MCF 10A (cell line): ENCODE measurements at regions not wholly inside any gene's neighbourhood (a gene's known extent, or its start where the extent isn't known, plus 50 kb on each side); places are given as distances from the start of the nearest gene placed in this dataset.
A peak's percentile ranks its signal among the peaks of the same experiment; 100 is the strongest.

Experiments
- BruUV-seq: library from RNA; stranded (reverse); fragments of 400-500 nt; replicated peaks from 2 replicates; lab custom pipeline; 2021; lab: Mats Ljungman, UMichigan
- CTCF ChIA-PET: fragments of 300-600 bp; sonication (Branson Sonifier 250); formaldehyde crosslinking; extraction: SDS; loops from one replicate; lab custom pipeline; 2021; ENCODE audit warnings: antibody characterized with exemption, inconsistent platforms; lab: Yijun Ruan, JAX
- POLR2A ChIA-PET: fragments of 300-600, 350-650 bp; sonication (Branson Sonifier 250); formaldehyde crosslinking; extraction: SDS; loops from one replicate; lab custom pipeline; 2020; ENCODE audit warnings: antibody characterized with exemption, inconsistent platforms; lab: Yijun Ruan, JAX
- DNase-seq: peaks from one replicate; pipeline ENCODE4 v3.0.0-alpha.2; 2018; ENCODE audit not compliant: unreplicated experiment
- H3K27ac Mint-ChIP-seq: one replicate; pipeline ENCODE4 v1.8.0; 2022; ENCODE audit warnings: mild to moderate bottlenecking, low read depth, mixed read lengths; ENCODE audit not compliant: unreplicated experiment
- H3K27me3 Mint-ChIP-seq: one replicate; pipeline ENCODE4 v1.8.0; 2022; ENCODE audit warnings: mixed read lengths; ENCODE audit not compliant: insufficient read depth, unreplicated experiment
- H3K36me3 Mint-ChIP-seq: one replicate; pipeline ENCODE4 v1.8.0; 2022; ENCODE audit warnings: mild to moderate bottlenecking, moderate library complexity, mixed read lengths; ENCODE audit not compliant: insufficient read depth, unreplicated experiment
- H3K4me1 Mint-ChIP-seq: one replicate; pipeline ENCODE4 v1.8.0; 2022; ENCODE audit warnings: mixed read lengths; ENCODE audit not compliant: insufficient read depth, unreplicated experiment
- H3K4me3 Mint-ChIP-seq: one replicate; pipeline ENCODE4 v1.8.0; 2022; ENCODE audit warnings: mild to moderate bottlenecking, moderate library complexity, mixed read lengths; ENCODE audit not compliant: unreplicated experiment
- H3K9me3 Mint-ChIP-seq: one replicate; pipeline ENCODE4 v1.8.0; 2022; ENCODE audit warnings: mixed read lengths; ENCODE audit not compliant: unreplicated experiment
- intact Hi-C: fragments of 100-400 bp; cut with micrococcal nuclease; formaldehyde crosslinking; loops from 2 replicates; pipeline ENCODE4 v1.14.1; 2022
- TF ChIP-seq, protein P1 (sequence below): fragments of 200-600 bp; IDR thresholded peaks from one replicate; pipeline ENCODE4 v1.8.0; 2022; ENCODE audit warnings: antibody characterized with exemption, mild to moderate bottlenecking; ENCODE audit not compliant: unreplicated experiment

GRCh38 chr11:88410056-88410455 lies 72.5 kb upstream of the CTSC start:
- intact Hi-C loops, result loop anchor here (5.0 to 10.0 kb wide), 2 partner anchors 132 to 235 kb away; partner anchors contain the start of gene RAB38
- ChIA-PET CTCF (interaction anchor here (0.6 to 1.8 kb wide), 6 partner anchors 9 to 394 kb away, joined by 3 to 6 read pairs (median 4); no protein-coding TSS in a partner anchor), POLR2A (interaction anchor here (0.5 to 5.4 kb wide), 19 partner anchors 8 to 1318 kb away, joined by 3 to 80 read pairs (median 5); partner anchors contain the start of genes CTSC and RAB38)
- peak overlapping the region; percentile 37 for H3K4me3 Mint-ChIP-seq
- H3K27me3 Mint-ChIP-seq, result no peaks in the 10 kb centered on the region
- peak overlapping the region; percentile 66 for H3K27ac Mint-ChIP-seq
- no TSS peak for BruUV-seq
- no peaks in the 10 kb centered on the region for H3K9me3 Mint-ChIP-seq
- DNase-seq, result no peak
- TF ChIP-seq, protein P1, sequence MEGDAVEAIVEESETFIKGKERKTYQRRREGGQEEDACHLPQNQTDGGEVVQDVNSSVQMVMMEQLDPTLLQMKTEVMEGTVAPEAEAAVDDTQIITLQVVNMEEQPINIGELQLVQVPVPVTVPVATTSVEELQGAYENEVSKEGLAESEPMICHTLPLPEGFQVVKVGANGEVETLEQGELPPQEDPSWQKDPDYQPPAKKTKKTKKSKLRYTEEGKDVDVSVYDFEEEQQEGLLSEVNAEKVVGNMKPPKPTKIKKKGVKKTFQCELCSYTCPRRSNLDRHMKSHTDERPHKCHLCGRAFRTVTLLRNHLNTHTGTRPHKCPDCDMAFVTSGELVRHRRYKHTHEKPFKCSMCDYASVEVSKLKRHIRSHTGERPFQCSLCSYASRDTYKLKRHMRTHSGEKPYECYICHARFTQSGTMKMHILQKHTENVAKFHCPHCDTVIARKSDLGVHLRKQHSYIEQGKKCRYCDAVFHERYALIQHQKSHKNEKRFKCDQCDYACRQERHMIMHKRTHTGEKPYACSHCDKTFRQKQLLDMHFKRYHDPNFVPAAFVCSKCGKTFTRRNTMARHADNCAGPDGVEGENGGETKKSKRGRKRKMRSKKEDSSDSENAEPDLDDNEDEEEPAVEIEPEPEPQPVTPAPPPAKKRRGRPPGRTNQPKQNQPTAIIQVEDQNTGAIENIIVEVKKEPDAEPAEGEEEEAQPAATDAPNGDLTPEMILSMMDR, result no peak
- H3K4me1 Mint-ChIP-seq, result peaks cover 41% of the 10 kb centered on the region
- H3K36me3 Mint-ChIP-seq, result no peaks in the 10 kb centered on the region

GRCh38 chr11:88406876-88407275 lies 69.3 kb upstream of the CTSC start:
- Mint-ChIP-seq H3K36me3 (no peaks in the 10 kb centered on the region), H3K27me3 (no peaks in the 10 kb centered on the region), H3K4me1 (peaks cover 49% of the 10 kb centered on the region), H3K27ac (no peak overlapping the region), H3K4me3 (no peak overlapping the region), H3K9me3 (no peaks in the 10 kb centered on the region)
- intact Hi-C loops, result no loop called here
- POLR2A ChIA-PET, result interaction anchor here (0.8 to 1.0 kb wide), 2 partner anchors 20 to 228 kb away, joined by 3 read pairs; no protein-coding TSS in a partner anchor
- no peak for DNase-seq
- BruUV-seq, result no TSS peak
- TF ChIP-seq, protein P1, result no peak
- CTCF ChIA-PET, result no interaction called here

- CTCF ChIA-PET, result no interaction called here
- POLR2A ChIA-PET, result interaction anchor here (1.8 to 9.3 kb wide), 2 partner anchors 22 to 70 kb away, joined by 7 to 97 read pairs; partner anchors contain the start of gene CTSC
- Mint-ChIP-seq H3K36me3 (no peaks in the 10 kb centered on the region), H3K9me3 (no peaks in the 10 kb centered on the region), H3K4me1 (peaks cover 42% of the 10 kb centered on the region), H3K27me3 (no peaks in the 10 kb centered on the region), H3K4me3 (no peak overlapping the region), H3K27ac (no peak overlapping the region)
- DNase-seq, result no peak
- TF ChIP-seq, protein P1, result no peak
- no TSS peak for BruUV-seq
- intact Hi-C loops, result no loop called here
Observed at GRCh38 chr11:88405853-88406252, 68.3 kb upstream of the CTSC start.

DNA sequence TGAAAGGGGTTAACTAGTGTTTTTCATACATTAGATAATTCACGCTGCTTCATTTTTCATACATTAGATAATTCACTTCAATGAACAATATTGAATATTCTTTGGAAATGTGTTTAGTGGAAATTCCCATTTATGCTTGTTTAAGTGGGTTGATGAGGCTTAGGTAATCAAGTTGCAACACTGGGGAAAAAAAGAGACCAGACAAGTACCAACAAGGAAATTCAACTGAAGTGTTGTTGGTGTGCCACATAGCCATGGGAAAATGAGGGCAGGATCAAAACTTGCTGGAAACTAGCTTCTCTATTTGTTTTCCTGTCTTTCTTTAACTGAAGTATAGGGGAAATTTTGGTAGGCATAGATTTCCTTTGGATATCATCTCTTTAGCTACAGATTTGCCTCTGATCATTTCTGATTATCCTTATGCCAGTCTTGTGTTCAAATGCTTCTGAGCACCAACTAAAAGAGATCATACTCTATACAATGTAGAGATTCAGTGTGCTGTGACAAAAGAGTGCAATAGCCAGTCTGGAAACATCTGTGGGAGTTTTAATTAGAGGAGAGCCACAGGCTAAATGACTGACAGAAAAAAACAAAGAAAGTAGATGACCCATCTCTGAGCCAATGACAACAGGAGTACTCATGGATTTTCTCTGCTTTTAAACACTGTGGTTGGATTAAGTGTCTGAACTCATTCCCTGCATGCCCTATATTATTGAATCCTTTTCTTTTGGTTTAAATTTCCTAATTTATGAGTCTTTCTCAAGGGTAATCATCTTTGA lies 67.6 kb upstream of the CTSC start:
- Mint-ChIP-seq H3K27me3 (no peaks in the 10 kb centered on the region), H3K4me3 (no peak overlapping the region), H3K9me3 (no peaks in the 10 kb centered on the region), H3K27ac (no peak overlapping the region), H3K4me1 (peaks cover 34% of the 10 kb centered on the region), H3K36me3 (no peaks in the 10 kb centered on the region)
- BruUV-seq, result no TSS peak
- intact Hi-C loops, result no loop called here
- TF ChIP-seq, protein P1, result no peak
- ChIA-PET CTCF (interaction anchor here (1.3 kb wide), 1 partner anchor 8 kb away, joined by 3 read pairs; no protein-coding TSS in a partner anchor), POLR2A (interaction anchor here (0.6 to 9.3 kb wide), 10 partner anchors 10 to 133 kb away, joined by 3 to 97 read pairs (median 4); partner anchors contain the start of gene CTSC)
- peak; percentile 63 for DNase-seq
